Left ventricle myocardium superior (tissue), 1 donor: ENCODE measurements at regions not wholly inside any gene's neighbourhood (a gene's known extent, or its start where the extent isn't known, plus 50 kb on each side); places are given as distances from the start of the nearest gene placed in this dataset.

Experiments
- ATAC-seq: fragments of 200-7000 bp; cut with Tn5 transposase; one replicate; pipeline ENCODE4 v1.9.1; 2020; ENCODE audit warnings: mild to moderate bottlenecking, moderate library complexity
- DNase-seq: peaks from one replicate; pipeline ENCODE4 v3.0.0-alpha.2; 2020
- intact Hi-C: fragments of 100-400 bp; cut with micrococcal nuclease; formaldehyde crosslinking; loops from one replicate; pipeline ENCODE4 v1.11.0; 2022
- donor health status: DM: no; HTN: yes; CAD: no; lungs with severe emphysema.

DNA sequence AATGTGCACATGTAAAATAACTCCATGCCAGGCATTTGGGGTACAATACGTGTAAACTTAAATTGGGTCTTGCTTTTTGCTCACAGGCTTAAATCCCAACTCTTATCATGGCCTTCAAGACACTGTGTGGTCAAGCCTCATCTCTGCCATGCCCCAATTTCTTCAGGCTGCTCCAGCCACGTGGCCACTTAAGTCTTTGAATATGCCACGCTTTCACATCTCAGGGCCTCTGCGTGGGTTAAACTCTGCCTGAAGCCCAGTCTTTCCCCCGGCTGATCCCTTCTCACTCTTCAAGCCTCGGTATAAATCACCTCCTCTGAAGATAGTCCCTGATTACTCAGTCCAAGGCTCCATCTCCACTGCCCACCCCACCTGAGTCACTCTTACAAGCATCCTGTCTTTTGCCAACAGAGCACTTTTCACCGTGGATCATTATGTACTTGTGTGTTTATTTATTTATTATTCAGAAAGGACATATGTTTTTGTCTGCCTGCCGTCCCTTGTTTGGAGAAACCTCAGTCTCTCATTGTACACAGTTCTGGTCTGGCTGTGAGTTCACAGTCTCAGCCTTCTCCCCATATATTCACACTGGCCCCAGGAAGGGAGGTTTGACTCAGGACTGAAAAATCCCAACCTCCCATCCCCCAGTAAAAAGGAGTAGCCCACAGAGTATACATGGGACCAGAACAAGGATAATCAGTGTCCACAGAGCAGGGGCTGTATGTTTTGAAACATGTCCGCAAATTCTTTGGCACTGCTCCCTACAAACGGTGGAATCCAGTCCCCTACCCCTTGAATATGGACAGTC, 344.7 kb downstream of the MN1 start:
- ATAC-seq (no peak), DNase-seq (no peak)
- intact Hi-C loops = no loop called here

DNA sequence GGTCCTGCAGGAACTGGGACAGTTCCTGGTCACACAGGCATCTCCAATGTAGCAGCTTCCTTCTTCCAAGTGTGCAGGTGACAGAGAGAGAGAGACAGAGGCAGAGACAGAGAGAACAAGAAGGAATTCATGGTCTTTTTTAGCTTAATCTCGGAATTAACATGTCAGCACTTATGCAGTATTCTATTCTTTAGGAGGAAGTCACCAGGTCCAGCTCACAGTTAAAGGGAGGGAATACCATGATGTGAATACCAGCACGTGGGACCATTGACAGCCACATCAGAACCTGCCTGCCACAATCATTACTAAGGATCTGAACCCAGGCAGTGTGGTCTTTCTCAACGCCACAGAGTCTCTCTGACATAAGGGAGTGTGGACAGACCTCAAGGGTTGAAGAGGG, 341.6 kb downstream of the MN1 start:
- DNase-seq (no peak), ATAC-seq (no peak)

GRCh38 chr22:27460591-27461347, 340.8 kb downstream of the MN1 start:
- intact Hi-C loops = no loop called here
- peak; percentile 76 for ATAC-seq
- DNase-seq = peak; percentile 49

More for the DNA sequence above, 341.6 kb downstream of the MN1 start:
- intact Hi-C loops = no loop called here

- ATAC-seq = no peak
- intact Hi-C loops = no loop called here
- no peak for DNase-seq
These were observed 340.1 kb downstream of the MN1 start for GRCh38 chr22:27461470-27461869.

DNA sequence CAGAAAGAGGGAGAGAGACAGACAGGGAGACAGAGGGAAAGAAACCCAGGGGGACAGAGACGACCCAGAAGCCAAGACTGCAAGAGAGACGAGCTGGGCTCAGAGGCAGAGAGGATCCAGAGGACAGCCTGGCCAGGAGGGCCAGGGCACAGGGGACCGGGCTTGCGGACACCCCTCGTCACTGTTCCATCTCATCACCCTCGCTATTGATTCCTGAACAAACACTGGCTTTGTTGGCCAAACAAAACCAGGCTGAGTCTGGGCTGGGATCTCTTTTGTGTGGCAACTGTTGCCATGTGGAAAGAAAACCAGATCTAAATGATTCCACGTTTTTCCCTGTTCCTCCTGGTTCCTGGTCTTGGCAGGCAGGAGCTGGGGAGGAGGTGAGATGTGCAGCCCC, 339.4 kb downstream of the MN1 start:
- ATAC-seq = no peak
- DNase-seq = no peak
- intact Hi-C loops = no loop called here

DNA sequence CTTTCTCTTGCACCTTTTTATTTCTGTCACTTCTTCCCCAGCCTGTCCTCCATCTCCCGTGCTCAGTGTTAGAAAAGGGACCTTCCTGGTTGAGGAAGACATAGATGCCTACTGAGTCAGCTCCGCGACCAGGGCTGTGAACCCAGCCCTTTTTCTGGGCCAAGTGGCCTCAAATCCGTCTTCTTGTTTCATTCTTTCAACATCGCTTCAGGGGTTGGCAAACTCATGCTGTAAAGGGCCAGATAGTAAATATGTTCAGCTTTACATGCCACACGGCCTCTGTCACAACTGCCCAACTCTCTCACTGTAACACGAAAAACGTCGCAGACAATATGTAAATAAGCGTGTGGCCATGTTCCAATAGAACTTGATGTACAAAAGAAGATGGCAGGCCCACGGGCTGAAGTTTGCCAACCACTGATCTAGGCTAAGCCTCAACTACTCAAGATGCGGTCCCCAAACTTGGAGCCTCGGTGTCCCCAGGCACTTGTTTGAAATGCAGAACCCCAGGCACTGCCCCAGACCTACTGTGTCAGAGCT, 338.4 kb downstream of the MN1 start:
- ATAC-seq (no peak), DNase-seq (no peak)
- intact Hi-C loops = no loop called here

GRCh38 chr22:27466229-27466628, 335.3 kb downstream of the MN1 start:
- ATAC-seq (no peak), DNase-seq (no peak)
- intact Hi-C loops = no loop called here

- DNase-seq (no peak), ATAC-seq (no peak)
- intact Hi-C loops = no loop called here
These were observed 334.6 kb downstream of the MN1 start for GRCh38 chr22:27466778-27467438.

- intact Hi-C loops = no loop called here
- ATAC-seq = no peak
- DNase-seq = no peak
These were observed 333.8 kb downstream of the MN1 start for GRCh38 chr22:27467711-27468110.

- intact Hi-C loops = no loop called here
- no peak for ATAC-seq
These were observed 332.8 kb downstream of the MN1 start for GRCh38 chr22:27468712-27469111.

GRCh38 chr22:27470169-27470772, 331.3 kb downstream of the MN1 start:
- intact Hi-C loops = no loop called here
- no peak for ATAC-seq
- no peak for DNase-seq

More at GRCh38 chr22:27468712-27469111, 332.8 kb downstream of the MN1 start:
- DNase-seq = no peak

- no peak for DNase-seq
- ATAC-seq = no peak
- intact Hi-C loops = no loop called here
These were observed 328.6 kb downstream of the MN1 start for GRCh38 chr22:27472975-27473374.

DNA sequence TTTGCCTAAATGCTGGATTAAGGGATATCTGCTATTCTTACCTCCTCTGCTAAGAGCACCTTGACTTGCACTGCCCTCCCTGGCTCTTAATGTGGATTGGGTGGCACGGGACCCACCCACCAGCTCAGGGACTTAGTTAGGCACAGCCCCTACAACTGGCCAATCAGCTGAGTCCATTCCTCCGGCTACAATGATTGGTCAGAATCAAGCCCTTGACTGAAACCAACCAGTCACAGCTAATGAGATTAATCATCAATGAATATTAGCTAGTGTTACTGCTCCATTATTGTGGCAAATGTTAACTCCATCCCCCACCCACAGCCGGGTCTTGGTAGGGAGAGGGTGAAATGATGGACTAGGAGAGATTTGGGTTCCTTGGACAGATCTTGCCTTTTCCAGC, 328.0 kb downstream of the MN1 start:
- no peak for ATAC-seq
- intact Hi-C loops = no loop called here
- DNase-seq = no peak

DNA sequence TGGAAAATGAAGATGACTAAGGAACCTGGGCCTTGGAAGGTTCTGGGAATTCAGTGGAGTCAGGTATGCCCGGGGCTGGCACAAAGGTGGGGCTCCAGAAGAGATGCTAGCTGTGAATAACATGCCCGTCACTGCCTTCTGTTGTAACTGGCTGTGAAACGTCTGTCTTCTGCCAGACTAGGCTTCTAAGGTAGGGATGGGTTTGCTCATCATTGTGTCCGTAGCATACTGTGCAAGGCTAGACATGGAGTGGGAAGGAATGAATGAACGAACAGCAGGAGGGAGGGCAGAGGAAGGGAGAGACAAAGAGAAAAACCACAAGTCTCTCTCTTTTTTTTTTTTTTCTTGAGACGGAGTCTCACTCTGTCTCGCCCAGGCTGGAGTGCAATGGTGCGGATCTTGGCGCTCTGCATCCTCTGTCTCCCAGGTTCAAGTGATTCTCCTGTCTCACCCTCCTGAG, 327.4 kb downstream of the MN1 start:
- no peak for DNase-seq
- no peak for ATAC-seq
- intact Hi-C loops = no loop called here

DNA sequence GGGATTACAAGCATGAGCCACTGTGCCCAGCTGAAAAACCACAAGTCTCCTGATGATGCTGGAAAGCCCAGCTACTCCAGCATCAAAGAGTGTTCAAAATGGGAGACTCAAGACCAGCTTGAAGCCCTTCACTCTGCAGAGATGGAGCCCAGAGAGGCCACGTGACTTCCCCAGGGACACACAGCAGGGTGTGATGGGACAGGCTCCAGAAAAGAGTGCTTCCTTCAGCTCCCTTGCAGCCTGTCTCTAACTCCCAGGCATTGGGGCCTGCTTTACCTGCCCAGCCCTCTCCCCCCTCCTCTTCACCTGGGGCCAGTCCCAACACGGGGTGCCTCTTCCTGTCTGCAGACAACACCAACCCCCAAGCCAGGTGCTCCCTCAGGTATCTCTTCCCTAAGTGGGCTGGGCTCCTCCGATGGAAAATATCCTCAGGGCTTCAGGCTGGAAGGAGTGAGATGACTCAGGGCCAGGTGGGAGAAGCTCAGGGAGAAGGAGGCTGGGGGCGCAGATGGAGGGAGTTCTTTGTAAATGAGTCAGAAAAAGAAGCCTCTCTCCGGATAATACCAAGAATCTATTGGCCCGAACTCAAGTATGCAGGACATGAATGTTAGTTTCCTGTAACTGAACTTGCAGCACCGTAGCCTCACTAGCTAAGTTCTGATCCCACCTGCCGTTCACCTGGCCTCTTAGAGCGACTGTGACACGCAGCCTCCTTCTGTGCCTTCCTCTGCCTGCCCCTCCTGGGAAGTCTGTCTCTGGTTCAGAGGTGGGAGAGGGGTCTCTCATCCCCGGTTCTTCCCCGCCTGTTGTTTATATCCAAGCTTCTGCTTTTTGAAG, 326.6 kb downstream of the MN1 start:
- no peak for DNase-seq
- no peak for ATAC-seq
- intact Hi-C loops = no loop called here

GRCh38 chr22:27475548-27475897, 326.0 kb downstream of the MN1 start:
- intact Hi-C loops = no loop called here
- ATAC-seq = no peak

DNA sequence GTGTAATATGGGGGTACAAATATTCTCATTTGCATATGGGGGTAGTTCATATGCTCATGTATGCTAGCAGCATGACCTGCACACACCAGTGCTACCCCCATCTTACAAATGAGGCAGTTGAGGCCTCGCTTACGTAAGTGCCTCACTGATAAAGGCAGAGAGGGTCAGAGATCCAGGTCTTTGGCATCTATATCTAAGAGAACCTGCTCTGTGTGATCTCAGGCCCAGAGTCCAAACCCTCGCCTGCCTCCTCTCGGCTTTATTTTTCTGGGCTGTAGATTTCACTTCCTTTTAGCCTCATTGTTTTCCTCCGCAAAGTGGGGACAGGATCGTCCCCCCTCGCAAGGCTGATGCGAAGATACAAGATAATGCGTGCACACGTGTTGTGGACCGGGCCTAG, 325.2 kb downstream of the MN1 start:
- ATAC-seq = no peak
- intact Hi-C loops = no loop called here
- DNase-seq = no peak

More at GRCh38 chr22:27475548-27475897, 326.0 kb downstream of the MN1 start:
- DNase-seq = no peak

DNA sequence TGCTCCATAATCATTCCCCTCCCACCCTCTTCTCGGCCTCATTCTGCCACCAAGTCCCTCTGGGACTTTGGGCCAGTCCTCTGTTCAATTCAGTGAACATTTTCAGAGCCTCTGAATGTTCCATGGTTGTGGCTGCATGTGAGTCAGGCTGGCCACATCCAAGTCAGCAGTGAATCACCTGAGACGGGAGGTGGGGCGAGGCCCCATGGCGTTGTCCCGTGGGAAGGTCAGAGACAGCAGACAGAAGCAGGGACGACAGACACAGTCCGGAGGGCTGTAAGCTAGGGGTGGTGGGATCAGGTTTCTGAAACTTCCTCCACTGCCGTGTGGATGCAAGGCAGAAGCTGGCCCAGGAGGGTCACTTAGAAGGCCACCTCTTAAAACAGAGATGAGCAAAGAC, 324.8 kb downstream of the MN1 start:
- intact Hi-C loops = no loop called here
- ATAC-seq = no peak
- DNase-seq = no peak

DNA sequence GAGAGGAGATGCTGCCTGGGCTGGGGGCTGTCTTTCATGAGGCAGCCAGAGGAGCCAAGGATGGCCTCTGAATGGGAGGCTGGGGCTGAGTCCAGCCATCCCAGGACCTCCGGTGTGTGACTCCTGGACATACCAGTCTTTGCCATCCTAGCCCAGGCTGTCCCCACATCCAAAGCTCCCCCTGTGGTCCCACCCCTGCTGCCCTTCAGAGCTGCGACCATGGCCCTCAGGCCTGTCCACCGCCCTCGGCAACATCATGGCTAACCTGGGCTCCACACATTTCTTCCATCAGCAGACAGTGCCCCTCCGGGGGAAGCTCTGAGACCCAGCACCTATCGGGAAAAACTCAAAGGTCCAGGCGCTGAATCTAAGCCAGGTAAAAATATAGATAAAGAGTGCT, 324.4 kb downstream of the MN1 start:
- no peak for ATAC-seq
- intact Hi-C loops = no loop called here

More for the DNA sequence above, 324.4 kb downstream of the MN1 start:
- DNase-seq = no peak
